ENCODE measurements at regions not wholly inside any gene's neighbourhood (a gene's known extent, or its start where the extent isn't known, plus 50 kb on each side); places are given as distances from the start of the nearest gene placed in this dataset.
"Not testable (repeated sequence)": the region's sequence is repeated elsewhere in the genome, so short reads cannot be mapped to it uniquely, and the experiment has no call there.

- not testable (repeated sequence) for DNase-seq (ENCODE audit: insufficient read length, low spot score); FAIRE-seq
Measured at GRCh38 chr3:191078913-191079312, 120.1 kb upstream of the OSTN start.

- no peak for DNase-seq (ENCODE audit: insufficient read length, low spot score)
- FAIRE-seq, result no peak
Measured at GRCh38 chr3:191076903-191077552, 122.0 kb upstream of the OSTN start.

GRCh38 chr3:191074511-191074910, 124.5 kb upstream of the OSTN start:
- DNase-seq (ENCODE audit: insufficient read length, low spot score) (no peak), FAIRE-seq (no peak)

- FAIRE-seq (no peak), DNase-seq (ENCODE audit: insufficient read length, low spot score) (no peak)
Measured at GRCh38 chr3:191070762-191071403, 128.2 kb upstream of the OSTN start.

- peak; percentile 9 for DNase-seq (ENCODE audit: insufficient read length, low spot score)
- peak; percentile 66 for FAIRE-seq
Measured at GRCh38 chr3:191070201-191070600, 128.8 kb upstream of the OSTN start.

GRCh38 chr3:191068946-191069813, 129.9 kb upstream of the OSTN start:
- FAIRE-seq (no peak), DNase-seq (ENCODE audit: insufficient read length, low spot score) (no peak)

- FAIRE-seq (no peak), DNase-seq (ENCODE audit: insufficient read length, low spot score) (no peak)
Measured at GRCh38 chr3:191066669-191067068, 132.4 kb upstream of the OSTN start.

- DNase-seq (ENCODE audit: insufficient read length, low spot score) (no peak), FAIRE-seq (no peak)
Measured at GRCh38 chr3:191065181-191065805, 133.7 kb upstream of the OSTN start.

GRCh38 chr3:191051037-191051436, 148.0 kb upstream of the OSTN start:
- no peak for FAIRE-seq
- peak; percentile 19 for DNase-seq (ENCODE audit: insufficient read length, low spot score)

GRCh38 chr3:191047930-191048329, 151.1 kb upstream of the OSTN start:
- FAIRE-seq (no peak), DNase-seq (ENCODE audit: insufficient read length, low spot score) (no peak)

GRCh38 chr3:191030929-191031328, 168.1 kb upstream of the OSTN start:
- DNase-seq (ENCODE audit: insufficient read length, low spot score), result no peak
- FAIRE-seq, result no peak

- DNase-seq (ENCODE audit: insufficient read length, low spot score), result no peak
- FAIRE-seq, result no peak
Measured at GRCh38 chr3:191030491-191030890, 168.0 kb upstream of the GMNC start.

GRCh38 chr3:191026746-191027145, 164.3 kb upstream of the GMNC start:
- FAIRE-seq (no peak), DNase-seq (ENCODE audit: insufficient read length, low spot score) (no peak)

GRCh38 chr3:191020730-191021396, 158.4 kb upstream of the GMNC start:
- DNase-seq (ENCODE audit: insufficient read length, low spot score) (no peak), FAIRE-seq (no peak)

- DNase-seq (ENCODE audit: insufficient read length, low spot score) (no peak), FAIRE-seq (no peak)
Measured at GRCh38 chr3:191019855-191020254, 157.4 kb upstream of the GMNC start.

- DNase-seq (ENCODE audit: insufficient read length, low spot score); FAIRE-seq: not testable (repeated sequence)
Measured at GRCh38 chr3:191015960-191016359, 153.5 kb upstream of the GMNC start.

- no peak for FAIRE-seq
- no peak for DNase-seq (ENCODE audit: insufficient read length, low spot score)
Measured at GRCh38 chr3:191008074-191008473, 145.6 kb upstream of the GMNC start.

GRCh38 chr3:191005790-191006189, 143.3 kb upstream of the GMNC start:
- DNase-seq (ENCODE audit: insufficient read length, low spot score) (no peak), FAIRE-seq (no peak)

GRCh38 chr3:191003742-191004141, 141.2 kb upstream of the GMNC start:
- no peak for FAIRE-seq
- no peak for DNase-seq (ENCODE audit: insufficient read length, low spot score)

GRCh38 chr3:190996181-190996775, 133.8 kb upstream of the GMNC start:
- DNase-seq (ENCODE audit: insufficient read length, low spot score), result no peak
- FAIRE-seq, result no peak
